ENCODE measurements at regions not wholly inside any gene's neighbourhood (a gene's known extent, or its start where the extent isn't known, plus 50 kb on each side); places are given as distances from the start of the nearest gene placed in this dataset.
A peak's percentile ranks its signal among the peaks of the same experiment; 100 is the strongest.
"Not testable (repeated sequence)": the region's sequence is repeated elsewhere in the genome, so short reads cannot be mapped to it uniquely, and the experiment has no call there.

DNA sequence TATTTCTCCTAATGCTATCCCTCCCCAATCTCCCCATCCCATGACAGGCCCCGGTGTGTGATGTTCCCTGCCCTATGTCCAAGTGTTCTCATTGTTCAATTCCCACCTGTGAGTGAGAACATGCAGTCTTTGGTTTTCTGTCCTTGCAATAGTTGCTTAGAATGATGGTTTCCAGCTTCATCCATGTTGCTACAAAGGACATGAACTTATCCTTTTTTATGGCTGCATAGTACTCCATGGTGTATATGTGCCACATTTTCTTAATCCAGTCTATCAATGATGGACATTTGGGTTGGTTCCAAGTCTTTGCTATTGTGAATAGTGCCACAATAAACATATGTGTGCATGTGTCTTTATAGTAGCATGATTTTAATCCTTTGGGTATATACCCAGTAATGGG lies 51.3 kb upstream of the RIOK2 start:
- H3K9me3 ChIP-seq (ENCODE audit: low read depth, low read length); DNase-seq (ENCODE audit: insufficient read length, low spot score, missing footprints); H3K27ac ChIP-seq (ENCODE audit: low read depth, low read length); H3K4me3 ChIP-seq (ENCODE audit: insufficient read depth, low read length); H3K79me2 ChIP-seq (ENCODE audit: insufficient read depth, low read length); H3K4me1 ChIP-seq (ENCODE audit: insufficient read depth, low read length); H2AFZ ChIP-seq (ENCODE audit: low read length); H3K36me3 ChIP-seq (ENCODE audit: insufficient read depth, low read length); H3K27me3 ChIP-seq (ENCODE audit: insufficient read depth, low read length); H3K4me2 ChIP-seq (ENCODE audit: insufficient read depth, low read length); H4K20me1 ChIP-seq (ENCODE audit: insufficient read depth, low read length): not testable (repeated sequence)

DNA sequence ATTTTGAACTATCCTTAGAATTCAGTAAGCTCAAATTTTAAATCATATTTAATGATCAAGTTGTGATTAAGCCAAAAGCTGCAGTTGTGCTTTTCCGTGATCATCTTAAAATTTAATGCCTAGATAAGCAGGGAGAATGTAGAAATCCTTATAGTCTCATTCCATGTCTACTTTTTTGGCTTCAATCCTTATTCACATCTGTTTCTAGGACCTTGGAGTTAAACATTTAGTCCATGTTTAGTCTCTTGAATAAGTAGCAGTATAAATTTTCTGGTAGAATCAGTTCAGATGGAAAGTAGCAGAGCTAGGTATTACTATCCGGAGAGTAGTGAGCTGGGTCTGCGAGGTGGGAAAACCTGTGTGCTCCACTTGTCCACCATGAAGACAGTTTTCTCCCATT lies 59.3 kb upstream of the RIOK2 start:
- H3K9me3 ChIP-seq (ENCODE audit: low read depth, low read length), result no peaks in the 10 kb centered on the region
- no peaks in the 10 kb centered on the region for H3K79me2 ChIP-seq (ENCODE audit: insufficient read depth, low read length)
- no peak overlapping the region for H2AFZ ChIP-seq (ENCODE audit: low read length)
- TF ChIP-seq, protein P1, sequence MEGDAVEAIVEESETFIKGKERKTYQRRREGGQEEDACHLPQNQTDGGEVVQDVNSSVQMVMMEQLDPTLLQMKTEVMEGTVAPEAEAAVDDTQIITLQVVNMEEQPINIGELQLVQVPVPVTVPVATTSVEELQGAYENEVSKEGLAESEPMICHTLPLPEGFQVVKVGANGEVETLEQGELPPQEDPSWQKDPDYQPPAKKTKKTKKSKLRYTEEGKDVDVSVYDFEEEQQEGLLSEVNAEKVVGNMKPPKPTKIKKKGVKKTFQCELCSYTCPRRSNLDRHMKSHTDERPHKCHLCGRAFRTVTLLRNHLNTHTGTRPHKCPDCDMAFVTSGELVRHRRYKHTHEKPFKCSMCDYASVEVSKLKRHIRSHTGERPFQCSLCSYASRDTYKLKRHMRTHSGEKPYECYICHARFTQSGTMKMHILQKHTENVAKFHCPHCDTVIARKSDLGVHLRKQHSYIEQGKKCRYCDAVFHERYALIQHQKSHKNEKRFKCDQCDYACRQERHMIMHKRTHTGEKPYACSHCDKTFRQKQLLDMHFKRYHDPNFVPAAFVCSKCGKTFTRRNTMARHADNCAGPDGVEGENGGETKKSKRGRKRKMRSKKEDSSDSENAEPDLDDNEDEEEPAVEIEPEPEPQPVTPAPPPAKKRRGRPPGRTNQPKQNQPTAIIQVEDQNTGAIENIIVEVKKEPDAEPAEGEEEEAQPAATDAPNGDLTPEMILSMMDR (IDR thresholded peaks at IDR 0.05; ENCODE audit: extremely low read depth, low read depth, low read length), result no peak
- peak; percentile 73 for DNase-seq (ENCODE audit: insufficient read length, low spot score, missing footprints)
- H3K4me2 ChIP-seq (ENCODE audit: insufficient read depth, low read length), result no peak overlapping the region
- no peak overlapping the region for H3K27ac ChIP-seq (ENCODE audit: low read depth, low read length)
- no peaks in the 10 kb centered on the region for H3K27me3 ChIP-seq (ENCODE audit: insufficient read depth, low read length)
- no peaks in the 10 kb centered on the region for H4K20me1 ChIP-seq (ENCODE audit: insufficient read depth, low read length)
- H3K4me3 ChIP-seq (ENCODE audit: insufficient read depth, low read length), result no peak overlapping the region
- H3K4me1 ChIP-seq (ENCODE audit: insufficient read depth, low read length), result no peaks in the 10 kb centered on the region
- no peaks in the 10 kb centered on the region for H3K36me3 ChIP-seq (ENCODE audit: insufficient read depth, low read length)

DNA sequence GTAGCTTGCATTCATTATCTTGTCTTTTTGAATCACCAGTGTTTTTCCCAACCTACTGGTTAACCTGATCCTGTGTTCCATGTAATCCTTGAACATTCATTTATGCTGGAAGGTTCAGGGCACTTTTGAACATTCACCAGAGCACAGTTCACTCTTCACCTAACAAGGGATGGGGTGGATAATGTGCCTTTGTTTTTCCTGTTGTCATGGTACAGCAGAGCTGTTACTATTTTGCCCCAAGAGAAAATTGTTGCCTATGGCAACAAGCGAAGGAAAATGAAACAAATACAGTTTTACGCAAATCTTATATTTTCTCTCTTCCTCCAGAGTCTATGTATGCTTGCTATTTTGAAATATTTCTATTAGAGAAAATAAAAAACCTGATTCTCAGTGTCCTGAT lies 60.3 kb upstream of the RIOK2 start:
- Histone ChIP-seq H3K27me3 (ENCODE audit: insufficient read depth, low read length) (no peaks in the 10 kb centered on the region), H3K79me2 (ENCODE audit: insufficient read depth, low read length) (no peaks in the 10 kb centered on the region), H4K20me1 (ENCODE audit: insufficient read depth, low read length) (no peaks in the 10 kb centered on the region), H3K4me2 (ENCODE audit: insufficient read depth, low read length) (no peak overlapping the region), H3K4me1 (ENCODE audit: insufficient read depth, low read length) (no peaks in the 10 kb centered on the region), H3K9me3 (ENCODE audit: low read depth, low read length) (no peaks in the 10 kb centered on the region), H3K4me3 (ENCODE audit: insufficient read depth, low read length) (no peak overlapping the region), H3K36me3 (ENCODE audit: insufficient read depth, low read length) (no peaks in the 10 kb centered on the region), H3K27ac (ENCODE audit: low read depth, low read length) (no peak overlapping the region), H2AFZ (ENCODE audit: low read length) (no peak overlapping the region)
- TF ChIP-seq, protein P1 (IDR thresholded peaks at IDR 0.05; ENCODE audit: extremely low read depth, low read depth, low read length), result no peak
- peak; percentile 18 for DNase-seq (ENCODE audit: insufficient read length, low spot score, missing footprints)

DNA sequence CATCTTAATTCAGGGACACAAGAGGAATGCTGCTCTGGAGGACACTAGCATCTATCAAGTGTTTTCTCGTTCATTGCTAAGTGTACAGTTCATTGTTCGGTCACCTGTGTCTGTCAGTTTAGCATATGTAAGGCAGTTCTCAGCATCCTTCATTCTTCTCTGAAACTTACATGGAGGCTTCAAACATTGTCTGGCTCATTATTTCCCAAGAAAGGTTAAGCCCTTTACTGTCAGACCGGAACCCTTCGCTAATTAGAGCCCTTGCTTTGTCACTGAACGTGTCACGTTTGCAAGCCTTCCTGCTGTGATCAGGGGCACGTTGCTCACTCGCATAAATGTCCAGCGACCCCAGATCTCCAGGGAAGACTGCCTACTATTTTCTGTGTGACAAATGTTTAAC lies 62.3 kb upstream of the RIOK2 start:
- no peak overlapping the region for H3K4me2 ChIP-seq (ENCODE audit: insufficient read depth, low read length)
- no peaks in the 10 kb centered on the region for H3K9me3 ChIP-seq (ENCODE audit: low read depth, low read length)
- no peaks in the 10 kb centered on the region for H3K36me3 ChIP-seq (ENCODE audit: insufficient read depth, low read length)
- no peak for DNase-seq (ENCODE audit: insufficient read length, low spot score, missing footprints)
- H3K27me3 ChIP-seq (ENCODE audit: insufficient read depth, low read length), result no peaks in the 10 kb centered on the region
- TF ChIP-seq, protein P1 (IDR thresholded peaks at IDR 0.05; ENCODE audit: extremely low read depth, low read depth, low read length), result no peak
- H3K27ac ChIP-seq (ENCODE audit: low read depth, low read length), result no peak overlapping the region
- no peaks in the 10 kb centered on the region for H3K79me2 ChIP-seq (ENCODE audit: insufficient read depth, low read length)
- H3K4me1 ChIP-seq (ENCODE audit: insufficient read depth, low read length), result no peaks in the 10 kb centered on the region
- H3K4me3 ChIP-seq (ENCODE audit: insufficient read depth, low read length), result no peak overlapping the region
- H2AFZ ChIP-seq (ENCODE audit: low read length), result no peak overlapping the region
- H4K20me1 ChIP-seq (ENCODE audit: insufficient read depth, low read length), result no peaks in the 10 kb centered on the region

DNA sequence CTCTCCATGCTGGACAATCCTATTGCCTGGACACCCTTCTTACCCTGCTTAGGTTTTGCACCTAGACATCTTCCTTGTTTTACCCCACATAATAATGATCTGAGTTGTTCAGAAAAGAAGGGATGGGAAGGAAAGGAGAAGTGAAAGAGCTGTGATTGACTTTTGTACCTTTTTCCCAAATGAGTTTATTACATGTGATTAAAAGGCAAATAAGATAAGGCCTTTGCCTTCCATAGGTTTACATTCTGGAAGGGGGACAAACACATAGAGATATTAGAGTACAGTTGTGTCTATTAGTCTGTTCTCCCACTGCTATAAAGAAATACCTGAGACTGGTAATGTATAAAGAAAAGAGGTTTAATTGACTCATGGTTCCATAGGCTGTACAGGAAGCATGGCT lies 67.1 kb upstream of the RIOK2 start:
- no peak for DNase-seq (ENCODE audit: insufficient read length, low spot score, missing footprints)
- no peak overlapping the region for H2AFZ ChIP-seq (ENCODE audit: low read length)
- H3K4me2 ChIP-seq (ENCODE audit: insufficient read depth, low read length), result no peak overlapping the region
- no peaks in the 10 kb centered on the region for H4K20me1 ChIP-seq (ENCODE audit: insufficient read depth, low read length)
- no peaks in the 10 kb centered on the region for H3K36me3 ChIP-seq (ENCODE audit: insufficient read depth, low read length)
- H3K27me3 ChIP-seq (ENCODE audit: insufficient read depth, low read length), result no peaks in the 10 kb centered on the region
- TF ChIP-seq, protein P1 (IDR thresholded peaks at IDR 0.05; ENCODE audit: extremely low read depth, low read depth, low read length), result no peak
- no peaks in the 10 kb centered on the region for H3K9me3 ChIP-seq (ENCODE audit: low read depth, low read length)
- no peak overlapping the region for H3K27ac ChIP-seq (ENCODE audit: low read depth, low read length)
- H3K4me1 ChIP-seq (ENCODE audit: insufficient read depth, low read length), result no peaks in the 10 kb centered on the region
- no peak overlapping the region for H3K4me3 ChIP-seq (ENCODE audit: insufficient read depth, low read length)
- no peaks in the 10 kb centered on the region for H3K79me2 ChIP-seq (ENCODE audit: insufficient read depth, low read length)

Data from osteoblast (primary cell).